ENCODE measurements at regions not wholly inside any gene's neighbourhood (a gene's known extent, or its start where the extent isn't known, plus 50 kb on each side); places are given as distances from the start of the nearest gene placed in this dataset.

GRCh38 chr9:25964239-25964638 lies 286.0 kb upstream of the TUSC1 start:
- TF ChIP-seq ZNF280C (tag by site-specific recombination; IDR thresholded peaks at IDR 0.05) (no peak), CTCF (tag by site-specific recombination; IDR thresholded peaks at IDR 0.05) (no peak), ZNF843 (tag by site-specific recombination; IDR thresholded peaks at IDR 0.05) (no peak)

Data from HEK293 (cell line).